ENCODE measurements at regions not wholly inside any gene's neighbourhood (a gene's known extent, or its start where the extent isn't known, plus 50 kb on each side); places are given as distances from the start of the nearest gene placed in this dataset.

DNA sequence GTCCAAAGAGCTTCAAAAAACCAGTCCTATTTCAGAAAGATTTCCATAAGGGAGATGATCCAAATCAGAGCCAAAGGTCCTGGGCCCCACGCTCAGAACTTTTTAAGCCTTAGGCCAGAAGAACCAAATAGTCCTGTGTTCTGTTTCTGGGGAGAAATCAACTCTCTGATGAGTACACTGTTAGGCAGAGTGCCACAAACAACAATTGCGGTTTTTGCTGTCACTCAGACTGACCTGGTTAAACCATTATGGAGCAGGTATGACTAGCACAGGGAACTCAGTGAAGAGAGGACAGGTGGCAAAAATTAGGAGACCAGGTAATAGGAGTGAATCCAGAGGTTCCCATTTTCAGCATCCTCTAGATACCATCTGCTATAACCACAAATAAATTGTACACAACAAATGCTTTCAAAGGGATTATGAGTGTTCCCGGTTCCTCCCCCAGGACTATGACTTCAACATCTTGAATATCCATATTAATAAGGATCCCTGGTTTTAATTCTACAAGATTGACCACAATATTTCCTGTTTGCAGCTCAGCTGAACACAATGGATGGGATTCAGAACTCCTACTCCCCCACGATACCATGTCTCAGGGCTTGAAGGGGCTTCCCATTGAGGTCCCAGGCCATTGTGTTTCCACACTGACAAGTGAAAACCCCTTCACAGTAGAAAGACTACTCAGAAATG, 52.1 kb upstream of the FREM1 start:
- TF ChIP-seq HNF4A (conservative IDR thresholded peaks at IDR 0.05), result no peak
- TF ChIP-seq NR2F2 (IDR thresholded peaks at IDR 0.05), result no peak
- TF ChIP-seq FOXA1 (IDR thresholded peaks at IDR 0.05), result no peak
- TF ChIP-seq, protein P1, sequence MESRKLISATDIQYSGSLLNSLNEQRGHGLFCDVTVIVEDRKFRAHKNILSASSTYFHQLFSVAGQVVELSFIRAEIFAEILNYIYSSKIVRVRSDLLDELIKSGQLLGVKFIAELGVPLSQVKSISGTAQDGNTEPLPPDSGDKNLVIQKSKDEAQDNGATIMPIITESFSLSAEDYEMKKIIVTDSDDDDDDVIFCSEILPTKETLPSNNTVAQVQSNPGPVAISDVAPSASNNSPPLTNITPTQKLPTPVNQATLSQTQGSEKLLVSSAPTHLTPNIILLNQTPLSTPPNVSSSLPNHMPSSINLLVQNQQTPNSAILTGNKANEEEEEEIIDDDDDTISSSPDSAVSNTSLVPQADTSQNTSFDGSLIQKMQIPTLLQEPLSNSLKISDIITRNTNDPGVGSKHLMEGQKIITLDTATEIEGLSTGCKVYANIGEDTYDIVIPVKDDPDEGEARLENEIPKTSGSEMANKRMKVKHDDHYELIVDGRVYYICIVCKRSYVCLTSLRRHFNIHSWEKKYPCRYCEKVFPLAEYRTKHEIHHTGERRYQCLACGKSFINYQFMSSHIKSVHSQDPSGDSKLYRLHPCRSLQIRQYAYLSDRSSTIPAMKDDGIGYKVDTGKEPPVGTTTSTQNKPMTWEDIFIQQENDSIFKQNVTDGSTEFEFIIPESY (IDR thresholded peaks at IDR 0.05), result no peak
- TF ChIP-seq HNF4G (IDR thresholded peaks at IDR 0.05), result no peak
- TF ChIP-seq, protein P2, sequence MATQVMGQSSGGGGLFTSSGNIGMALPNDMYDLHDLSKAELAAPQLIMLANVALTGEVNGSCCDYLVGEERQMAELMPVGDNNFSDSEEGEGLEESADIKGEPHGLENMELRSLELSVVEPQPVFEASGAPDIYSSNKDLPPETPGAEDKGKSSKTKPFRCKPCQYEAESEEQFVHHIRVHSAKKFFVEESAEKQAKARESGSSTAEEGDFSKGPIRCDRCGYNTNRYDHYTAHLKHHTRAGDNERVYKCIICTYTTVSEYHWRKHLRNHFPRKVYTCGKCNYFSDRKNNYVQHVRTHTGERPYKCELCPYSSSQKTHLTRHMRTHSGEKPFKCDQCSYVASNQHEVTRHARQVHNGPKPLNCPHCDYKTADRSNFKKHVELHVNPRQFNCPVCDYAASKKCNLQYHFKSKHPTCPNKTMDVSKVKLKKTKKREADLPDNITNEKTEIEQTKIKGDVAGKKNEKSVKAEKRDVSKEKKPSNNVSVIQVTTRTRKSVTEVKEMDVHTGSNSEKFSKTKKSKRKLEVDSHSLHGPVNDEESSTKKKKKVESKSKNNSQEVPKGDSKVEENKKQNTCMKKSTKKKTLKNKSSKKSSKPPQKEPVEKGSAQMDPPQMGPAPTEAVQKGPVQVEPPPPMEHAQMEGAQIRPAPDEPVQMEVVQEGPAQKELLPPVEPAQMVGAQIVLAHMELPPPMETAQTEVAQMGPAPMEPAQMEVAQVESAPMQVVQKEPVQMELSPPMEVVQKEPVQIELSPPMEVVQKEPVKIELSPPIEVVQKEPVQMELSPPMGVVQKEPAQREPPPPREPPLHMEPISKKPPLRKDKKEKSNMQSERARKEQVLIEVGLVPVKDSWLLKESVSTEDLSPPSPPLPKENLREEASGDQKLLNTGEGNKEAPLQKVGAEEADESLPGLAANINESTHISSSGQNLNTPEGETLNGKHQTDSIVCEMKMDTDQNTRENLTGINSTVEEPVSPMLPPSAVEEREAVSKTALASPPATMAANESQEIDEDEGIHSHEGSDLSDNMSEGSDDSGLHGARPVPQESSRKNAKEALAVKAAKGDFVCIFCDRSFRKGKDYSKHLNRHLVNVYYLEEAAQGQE (IDR thresholded peaks at IDR 0.05), result no peak
- no peak for TF ChIP-seq RAD21 (IDR thresholded peaks at IDR 0.05)
- TF ChIP-seq, protein P3, sequence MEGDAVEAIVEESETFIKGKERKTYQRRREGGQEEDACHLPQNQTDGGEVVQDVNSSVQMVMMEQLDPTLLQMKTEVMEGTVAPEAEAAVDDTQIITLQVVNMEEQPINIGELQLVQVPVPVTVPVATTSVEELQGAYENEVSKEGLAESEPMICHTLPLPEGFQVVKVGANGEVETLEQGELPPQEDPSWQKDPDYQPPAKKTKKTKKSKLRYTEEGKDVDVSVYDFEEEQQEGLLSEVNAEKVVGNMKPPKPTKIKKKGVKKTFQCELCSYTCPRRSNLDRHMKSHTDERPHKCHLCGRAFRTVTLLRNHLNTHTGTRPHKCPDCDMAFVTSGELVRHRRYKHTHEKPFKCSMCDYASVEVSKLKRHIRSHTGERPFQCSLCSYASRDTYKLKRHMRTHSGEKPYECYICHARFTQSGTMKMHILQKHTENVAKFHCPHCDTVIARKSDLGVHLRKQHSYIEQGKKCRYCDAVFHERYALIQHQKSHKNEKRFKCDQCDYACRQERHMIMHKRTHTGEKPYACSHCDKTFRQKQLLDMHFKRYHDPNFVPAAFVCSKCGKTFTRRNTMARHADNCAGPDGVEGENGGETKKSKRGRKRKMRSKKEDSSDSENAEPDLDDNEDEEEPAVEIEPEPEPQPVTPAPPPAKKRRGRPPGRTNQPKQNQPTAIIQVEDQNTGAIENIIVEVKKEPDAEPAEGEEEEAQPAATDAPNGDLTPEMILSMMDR (IDR thresholded peaks at IDR 0.05; ENCODE audit: low read depth, low read length, missing input control), result no peak
- no peak for TF ChIP-seq RXRA (IDR thresholded peaks at IDR 0.05)
- TF ChIP-seq FOXA2 (IDR thresholded peaks at IDR 0.05), result no peak
- TF ChIP-seq, protein P4, sequence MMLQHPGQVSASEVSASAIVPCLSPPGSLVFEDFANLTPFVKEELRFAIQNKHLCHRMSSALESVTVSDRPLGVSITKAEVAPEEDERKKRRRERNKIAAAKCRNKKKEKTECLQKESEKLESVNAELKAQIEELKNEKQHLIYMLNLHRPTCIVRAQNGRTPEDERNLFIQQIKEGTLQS (IDR thresholded peaks at IDR 0.05), result no peak

DNA sequence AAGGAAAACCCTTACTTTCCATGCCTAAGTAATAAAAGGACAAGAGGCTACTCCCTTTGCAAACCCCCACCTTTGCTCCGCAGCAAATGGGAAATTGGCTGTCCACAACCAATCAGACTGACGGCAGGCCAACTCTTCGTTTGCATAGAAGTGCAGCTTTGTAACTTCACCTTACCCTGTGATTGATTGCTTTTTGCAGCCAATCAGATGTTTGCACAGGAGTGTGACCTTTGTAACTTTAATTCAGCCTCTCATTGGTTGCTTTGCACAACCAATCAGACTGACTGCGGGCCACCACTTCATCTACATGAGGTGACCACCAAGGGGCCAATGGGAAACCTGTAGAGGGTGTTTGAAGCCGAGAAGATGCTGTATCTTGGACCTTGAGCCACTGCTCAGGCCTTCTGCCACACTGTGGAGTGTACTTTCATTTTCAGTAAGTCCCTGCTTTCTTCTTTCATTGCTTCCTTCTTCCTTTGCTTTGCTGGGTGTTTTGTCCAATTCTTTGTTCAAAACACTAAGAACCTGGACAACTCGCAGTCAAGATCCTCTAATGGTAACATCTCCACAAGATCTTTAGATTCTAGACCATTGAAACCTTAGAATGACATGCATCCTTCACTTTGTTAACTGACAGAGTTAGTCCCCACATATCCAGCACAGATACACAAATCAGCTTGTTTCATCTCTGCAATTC, 51.3 kb upstream of the FREM1 start:
- Histone ChIP-seq H3K9me3 (ENCODE audit: control insufficient read depth in 4 of 4, low read length in 3 of 4) (peaks cover 0 to 2% (median 0%) of the 10 kb centered on the region in 4 donors), H3K36me3 (ENCODE audit: control insufficient read depth in 4 of 4, insufficient read depth in 3 of 4, low read depth in 1 of 4, low read length in 3 of 4) (no peaks in the 10 kb centered on the region), H3K4me1 (ENCODE audit: control insufficient read depth in 4 of 4, insufficient read depth in 4 of 4, low read length in 3 of 4) (no peaks in the 10 kb centered on the region), H3K4me3 (ENCODE audit: low read depth in 1 of 3, low read length in 3 of 3) (peak overlapping the region in 1 of 3 donors; percentile 8), H3K27me3 (ENCODE audit: control insufficient read depth in 4 of 4, insufficient read depth in 4 of 4, low read length in 3 of 4) (no peaks in the 10 kb centered on the region), H3K9ac (ENCODE audit: low read depth in 1 of 2, low read length in 2 of 2) (no peak overlapping the region), H3K27ac (ENCODE audit: low read depth in 1 of 2, low read length in 2 of 2) (peak overlapping the region in 1 of 2 donors; percentile 14)
- 60% methylated on average over 6 of the region's 6 CpGs for WGBS
- no peak for DNase-seq (ENCODE audit: low spot score)
- TF ChIP-seq, protein P1 (IDR thresholded peaks at IDR 0.05), result no peak
- TF ChIP-seq, protein P3 (IDR thresholded peaks at IDR 0.05; ENCODE audit: low read depth, low read length, missing input control), result no peak
- peak in 1 of 2 donors; percentile 31 for TF ChIP-seq HNF4A (conservative IDR thresholded peaks at IDR 0.05)
- no peak for TF ChIP-seq FOXA1 (IDR thresholded peaks at IDR 0.05)
- no peak for TF ChIP-seq HNF4G (IDR thresholded peaks at IDR 0.05)
- TF ChIP-seq SP1 (IDR thresholded peaks at IDR 0.05), result peak; percentile 38

More for the DNA sequence above, 52.1 kb upstream of the FREM1 start:
- no peaks in the 10 kb centered on the region for H3K4me1 ChIP-seq (ENCODE audit: control insufficient read depth in 4 of 4, insufficient read depth in 4 of 4, low read length in 3 of 4)
- H3K4me3 ChIP-seq (ENCODE audit: low read depth in 1 of 3, low read length in 3 of 3), result no peak overlapping the region
- no peak overlapping the region for H3K9ac ChIP-seq (ENCODE audit: low read depth in 1 of 2, low read length in 2 of 2)
- DNase-seq (ENCODE audit: low spot score), result no peak
- no peak overlapping the region for H3K27ac ChIP-seq (ENCODE audit: low read depth in 1 of 2, low read length in 2 of 2)
- H3K27me3 ChIP-seq (ENCODE audit: control insufficient read depth in 4 of 4, insufficient read depth in 4 of 4, low read length in 3 of 4), result peaks cover 0 to under 1% (median 0%) of the 10 kb centered on the region in 4 donors
- WGBS, result 90% methylated on average over 4 of the region's 4 CpGs
- no peaks in the 10 kb centered on the region for H3K36me3 ChIP-seq (ENCODE audit: control insufficient read depth in 4 of 4, insufficient read depth in 3 of 4, low read depth in 1 of 4, low read length in 3 of 4)
- peaks cover 0 to 2% (median 0%) of the 10 kb centered on the region in 4 donors for H3K9me3 ChIP-seq (ENCODE audit: control insufficient read depth in 4 of 4, low read length in 3 of 4)

Data from liver (tissue), 8 donors.